Glomerular visceral epithelial cell (primary cell): ENCODE measurements at regions not wholly inside any gene's neighbourhood (a gene's known extent, or its start where the extent isn't known, plus 50 kb on each side); places are given as distances from the start of the nearest gene placed in this dataset.
"Not testable (repeated sequence)": the region's sequence is repeated elsewhere in the genome, so short reads cannot be mapped to it uniquely, and the experiment has no call there.

ENCODE experiments used
- DNase-seq: peaks from one replicate; pipeline ENCODE4 v3.0.0-alpha.2; 2016; ENCODE audit errors: extremely low spot score

- no peak for DNase-seq
Observed at GRCh38 chr1:30186586-30186985, 536.8 kb downstream of the MATN1 start.

- no peak for DNase-seq
Observed at GRCh38 chr1:30185809-30186208, 537.6 kb downstream of the MATN1 start.

GRCh38 chr1:30185313-30185712, 538.1 kb downstream of the MATN1 start:
- DNase-seq, result no peak

GRCh38 chr1:30184393-30185141, 538.8 kb downstream of the MATN1 start:
- DNase-seq, result no peak

- DNase-seq, result no peak
Observed at GRCh38 chr1:30183895-30184294, 539.5 kb downstream of the MATN1 start.

- DNase-seq, result no peak
Observed at GRCh38 chr1:30183006-30183405, 540.4 kb downstream of the MATN1 start.

- no peak for DNase-seq
Observed at GRCh38 chr1:30179942-30180543, 543.3 kb downstream of the MATN1 start.

GRCh38 chr1:30176477-30176876, 546.9 kb downstream of the MATN1 start:
- no peak for DNase-seq

- no peak for DNase-seq
Observed at GRCh38 chr1:30174499-30174898, 548.9 kb downstream of the MATN1 start.

- DNase-seq, result no peak
Observed at GRCh38 chr1:30173560-30173959, 549.8 kb downstream of the MATN1 start.

- DNase-seq, result no peak
Observed at GRCh38 chr1:30172757-30173156, 550.6 kb downstream of the MATN1 start.

GRCh38 chr1:30172299-30172694, 551.1 kb downstream of the MATN1 start:
- no peak for DNase-seq

- DNase-seq, result no peak
Observed at GRCh38 chr1:30171537-30172298, 551.7 kb downstream of the MATN1 start.

- no peak for DNase-seq
Observed at GRCh38 chr1:30169269-30169668, 554.1 kb downstream of the MATN1 start.

GRCh38 chr1:30166174-30166573, 557.2 kb downstream of the MATN1 start:
- no peak for DNase-seq

GRCh38 chr1:30165116-30165515, 558.3 kb downstream of the MATN1 start:
- DNase-seq, result no peak

- no peak for DNase-seq
Observed at GRCh38 chr1:30164693-30165092, 558.7 kb downstream of the MATN1 start.

- no peak for DNase-seq
Observed at GRCh38 chr1:30162565-30162964, 560.8 kb downstream of the MATN1 start.

GRCh38 chr1:30161953-30162352, 561.4 kb downstream of the MATN1 start:
- DNase-seq, result no peak

- DNase-seq, result no peak
Observed at GRCh38 chr1:30160999-30161689, 562.2 kb downstream of the MATN1 start.

GRCh38 chr1:30159015-30159414, 564.4 kb downstream of the MATN1 start:
- DNase-seq, result no peak

- DNase-seq, result not testable (repeated sequence)
Observed at GRCh38 chr1:30155698-30156097, 567.7 kb downstream of the MATN1 start.
